ENCODE measurements at regions not wholly inside any gene's neighbourhood (a gene's known extent, or its start where the extent isn't known, plus 50 kb on each side); places are given as distances from the start of the nearest gene placed in this dataset.

DNA sequence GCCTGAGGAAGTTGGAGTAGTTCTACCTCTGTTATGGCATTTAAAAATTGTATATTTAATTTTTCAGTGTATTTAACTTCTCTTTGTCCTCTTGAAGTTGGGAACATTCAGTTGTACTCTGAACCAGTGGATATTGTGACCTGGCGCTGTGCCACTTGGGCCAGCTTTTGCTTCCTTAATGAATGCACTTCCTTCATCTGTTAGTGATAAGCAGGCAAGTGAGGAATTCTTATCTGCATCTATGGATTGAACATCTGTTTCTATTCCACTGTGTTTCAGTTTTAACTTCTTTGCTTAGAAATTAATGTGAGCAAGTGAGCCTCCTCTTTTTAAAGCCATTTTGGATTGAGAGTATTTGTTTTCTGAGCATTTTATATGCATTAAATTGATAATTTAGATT lies 128.3 kb downstream of the UCHL1 start:
- no peaks in the 10 kb centered on the region for H3K4me1 ChIP-seq (ENCODE audit: control insufficient read depth, insufficient read depth, low read length)
- H3K27me3 ChIP-seq (replicated peaks in 1 of 2; ENCODE audit: control insufficient read depth in 2 of 2, insufficient read depth in 2 of 2, low read length in 1 of 2) = no peaks in the 10 kb centered on the region
- 0% methylated on average over 1 of the region's 1 CpG for WGBS (ENCODE audit: insufficient coverage, insufficient replicate concordance, low lambda C conversion rate, missing lambda C conversion rate)
- RAD21 ChIA-PET (ENCODE audit: unreplicated experiment) = no interaction called here
- no peak overlapping the region for H3K27ac ChIP-seq (ENCODE audit: control insufficient read depth, insufficient read depth)
- H3K9me3 ChIP-seq (replicated peaks; ENCODE audit: control insufficient read depth, insufficient read depth, low read length) = no peaks in the 10 kb centered on the region
- no peak for FAIRE-seq
- H3K36me3 ChIP-seq (ENCODE audit: control insufficient read depth in 2 of 2, insufficient read depth in 2 of 2, low read length in 1 of 2) = no peaks in the 10 kb centered on the region
- intact Hi-C loops (cut with micrococcal nuclease; ENCODE audit: unreplicated experiment) (no loop called here), in situ Hi-C loops (cut with MboI) (no loop called here)
- no peak overlapping the region for H3K4me3 ChIP-seq
- CTCF ChIA-PET = no interaction called here
- no peaks in the 10 kb centered on the region for H4K20me1 ChIP-seq (ENCODE audit: control insufficient read depth, insufficient read depth)
- SMC1A ChIA-PET (ENCODE audit: uncharacterized antibody, unreplicated experiment) = interaction anchor here (0.6 kb wide), 1 partner anchor 222 kb away, joined by 3 read pairs; no protein-coding TSS in a partner anchor
- H3K79me2 ChIP-seq (ENCODE audit: control insufficient read depth, insufficient read depth, low read length) = no peaks in the 10 kb centered on the region
- no peak overlapping the region for H3K9ac ChIP-seq (ENCODE audit: control insufficient read depth, insufficient read depth, low read length)
- H3K4me2 ChIP-seq (ENCODE audit: control insufficient read depth, insufficient read depth) = no peak overlapping the region
- BruUV-seq (replicated peaks) = no TSS peak
- H2AFZ ChIP-seq (ENCODE audit: control insufficient read depth, low read depth, low read length) = no peak overlapping the region
- no peak for ATAC-seq
- POLR2A ChIA-PET = interaction anchor here (0.6 kb wide), 1 partner anchor 18 kb away, joined by 3 read pairs; no protein-coding TSS in a partner anchor
- DNase-seq (ENCODE audit: low read depth, low spot score) = no peak
- TF ChIP-seq SRF (IDR thresholded peaks at IDR 0.05; ENCODE audit: low read depth in 2 of 2, low read length in 2 of 2) (no peak), IRF4 (IDR thresholded peaks at IDR 0.05; ENCODE audit: low read depth, low read length) (no peak), ZZZ3 (IDR thresholded peaks at IDR 0.05; ENCODE audit: control insufficient read depth, insufficient read length, low read depth) (no peak), ZNF384 (IDR thresholded peaks at IDR 0.05; ENCODE audit: borderline replicate concordance, low read depth, low read length) (no peak), BCL11A (IDR thresholded peaks at IDR 0.05; ENCODE audit: low read depth, low read length) (no peak), EP300 (IDR thresholded peaks at IDR 0.05; ENCODE audit: borderline replicate concordance in 1 of 2, control insufficient read depth in 1 of 2, low read depth in 2 of 2, low read length in 2 of 2) (no peak), EZH2 (IDR thresholded peaks at IDR 0.05; ENCODE audit: borderline replicate concordance, control insufficient read depth, low read depth, low read length) (no peak), IKZF2 (IDR thresholded peaks at IDR 0.05) (no peak), KDM1A (IDR thresholded peaks at IDR 0.05; ENCODE audit: borderline replicate concordance) (no peak), RB1 (IDR thresholded peaks at IDR 0.05; ENCODE audit: borderline replicate concordance) (no peak), ZBED1 (IDR thresholded peaks at IDR 0.05; ENCODE audit: borderline replicate concordance) (no peak)
- TF ChIP-seq, protein P1, sequence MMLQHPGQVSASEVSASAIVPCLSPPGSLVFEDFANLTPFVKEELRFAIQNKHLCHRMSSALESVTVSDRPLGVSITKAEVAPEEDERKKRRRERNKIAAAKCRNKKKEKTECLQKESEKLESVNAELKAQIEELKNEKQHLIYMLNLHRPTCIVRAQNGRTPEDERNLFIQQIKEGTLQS (IDR thresholded peaks at IDR 0.05; ENCODE audit: borderline replicate concordance, extremely low read depth, low read depth, low read length) = no peak
- TF ChIP-seq, protein P2, sequence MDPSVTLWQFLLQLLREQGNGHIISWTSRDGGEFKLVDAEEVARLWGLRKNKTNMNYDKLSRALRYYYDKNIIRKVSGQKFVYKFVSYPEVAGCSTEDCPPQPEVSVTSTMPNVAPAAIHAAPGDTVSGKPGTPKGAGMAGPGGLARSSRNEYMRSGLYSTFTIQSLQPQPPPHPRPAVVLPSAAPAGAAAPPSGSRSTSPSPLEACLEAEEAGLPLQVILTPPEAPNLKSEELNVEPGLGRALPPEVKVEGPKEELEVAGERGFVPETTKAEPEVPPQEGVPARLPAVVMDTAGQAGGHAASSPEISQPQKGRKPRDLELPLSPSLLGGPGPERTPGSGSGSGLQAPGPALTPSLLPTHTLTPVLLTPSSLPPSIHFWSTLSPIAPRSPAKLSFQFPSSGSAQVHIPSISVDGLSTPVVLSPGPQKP (IDR thresholded peaks at IDR 0.05; ENCODE audit: low read depth, low read length) = no peak
- TF ChIP-seq, protein P3, sequence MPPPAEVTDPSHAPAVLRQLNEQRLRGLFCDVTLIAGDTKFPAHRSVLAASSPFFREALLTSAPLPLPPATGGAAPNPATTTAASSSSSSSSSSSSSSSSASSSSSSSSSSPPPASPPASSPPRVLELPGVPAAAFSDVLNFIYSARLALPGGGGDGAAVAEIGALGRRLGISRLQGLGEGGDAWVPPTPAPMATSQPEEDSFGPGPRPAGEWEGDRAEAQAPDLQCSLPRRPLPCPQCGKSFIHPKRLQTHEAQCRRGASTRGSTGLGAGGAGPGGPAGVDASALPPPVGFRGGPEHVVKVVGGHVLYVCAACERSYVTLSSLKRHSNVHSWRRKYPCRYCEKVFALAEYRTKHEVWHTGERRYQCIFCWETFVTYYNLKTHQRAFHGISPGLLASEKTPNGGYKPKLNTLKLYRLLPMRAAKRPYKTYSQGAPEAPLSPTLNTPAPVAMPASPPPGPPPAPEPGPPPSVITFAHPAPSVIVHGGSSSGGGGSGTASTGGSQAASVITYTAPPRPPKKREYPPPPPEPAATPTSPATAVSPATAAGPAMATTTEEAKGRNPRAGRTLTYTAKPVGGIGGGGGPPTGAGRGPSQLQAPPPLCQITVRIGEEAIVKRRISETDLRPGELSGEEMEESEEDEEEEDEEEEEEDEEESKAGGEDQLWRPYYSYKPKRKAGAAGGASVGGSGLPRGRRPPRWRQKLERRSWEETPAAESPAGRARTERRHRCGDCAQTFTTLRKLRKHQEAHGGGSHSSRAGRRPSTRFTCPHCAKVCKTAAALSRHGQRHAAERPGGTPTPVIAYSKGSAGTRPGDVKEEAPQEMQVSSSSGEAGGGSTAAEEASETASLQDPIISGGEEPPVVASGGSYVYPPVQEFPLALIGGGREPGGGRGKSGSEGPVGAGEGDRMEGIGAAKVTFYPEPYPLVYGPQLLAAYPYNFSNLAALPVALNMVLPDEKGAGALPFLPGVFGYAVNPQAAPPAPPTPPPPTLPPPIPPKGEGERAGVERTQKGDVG (CRISPR knock-in tag; IDR thresholded peaks at IDR 0.05) = no peak
- TF ChIP-seq, protein P4, sequence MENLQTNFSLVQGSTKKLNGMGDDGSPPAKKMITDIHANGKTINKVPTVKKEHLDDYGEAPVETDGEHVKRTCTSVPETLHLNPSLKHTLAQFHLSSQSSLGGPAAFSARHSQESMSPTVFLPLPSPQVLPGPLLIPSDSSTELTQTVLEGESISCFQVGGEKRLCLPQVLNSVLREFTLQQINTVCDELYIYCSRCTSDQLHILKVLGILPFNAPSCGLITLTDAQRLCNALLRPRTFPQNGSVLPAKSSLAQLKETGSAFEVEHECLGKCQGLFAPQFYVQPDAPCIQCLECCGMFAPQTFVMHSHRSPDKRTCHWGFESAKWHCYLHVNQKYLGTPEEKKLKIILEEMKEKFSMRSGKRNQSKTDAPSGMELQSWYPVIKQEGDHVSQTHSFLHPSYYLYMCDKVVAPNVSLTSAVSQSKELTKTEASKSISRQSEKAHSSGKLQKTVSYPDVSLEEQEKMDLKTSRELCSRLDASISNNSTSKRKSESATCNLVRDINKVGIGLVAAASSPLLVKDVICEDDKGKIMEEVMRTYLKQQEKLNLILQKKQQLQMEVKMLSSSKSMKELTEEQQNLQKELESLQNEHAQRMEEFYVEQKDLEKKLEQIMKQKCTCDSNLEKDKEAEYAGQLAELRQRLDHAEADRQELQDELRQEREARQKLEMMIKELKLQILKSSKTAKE (IDR thresholded peaks at IDR 0.05; ENCODE audit: low read depth, poor library complexity, severe bottlenecking) = no peak
- TF ChIP-seq, protein P5, sequence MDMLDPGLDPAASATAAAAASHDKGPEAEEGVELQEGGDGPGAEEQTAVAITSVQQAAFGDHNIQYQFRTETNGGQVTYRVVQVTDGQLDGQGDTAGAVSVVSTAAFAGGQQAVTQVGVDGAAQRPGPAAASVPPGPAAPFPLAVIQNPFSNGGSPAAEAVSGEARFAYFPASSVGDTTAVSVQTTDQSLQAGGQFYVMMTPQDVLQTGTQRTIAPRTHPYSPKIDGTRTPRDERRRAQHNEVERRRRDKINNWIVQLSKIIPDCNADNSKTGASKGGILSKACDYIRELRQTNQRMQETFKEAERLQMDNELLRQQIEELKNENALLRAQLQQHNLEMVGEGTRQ (IDR thresholded peaks at IDR 0.05; ENCODE audit: borderline replicate concordance, low read depth, low read length) = no peak
